Stimulated activated naive CD8-positive, alpha-beta T cell treated with anti-CD3 and anti-CD28 coated beads, Interleukin-15, Interleukin-2, amounts not matched to agents 100 ng/mL and 50 ng/mL, for 24 hours (primary cell): ENCODE measurements at regions not wholly inside any gene's neighbourhood (a gene's known extent, or its start where the extent isn't known, plus 50 kb on each side); places are given as distances from the start of the nearest gene placed in this dataset.

Experiments
- H3K27ac Mint-ChIP-seq: one replicate; pipeline ENCODE4 v1.8.0; 2021; ENCODE audit warnings: mild to moderate bottlenecking, mixed read lengths
- H3K27me3 Mint-ChIP-seq: one replicate; pipeline ENCODE4 v1.8.0; 2021; ENCODE audit warnings: mixed read lengths
- H3K36me3 Mint-ChIP-seq: one replicate; pipeline ENCODE4 v1.8.0; 2021; ENCODE audit warnings: low read depth, mixed read lengths
- H3K4me1 Mint-ChIP-seq: one replicate; pipeline ENCODE4 v1.8.0; 2021; ENCODE audit warnings: low read depth, mixed read lengths
- H3K4me3 Mint-ChIP-seq: one replicate; pipeline ENCODE4 v1.8.0; 2021; ENCODE audit warnings: mild to moderate bottlenecking, mixed read lengths
- H3K9me3 Mint-ChIP-seq: one replicate; pipeline ENCODE4 v1.8.0; 2021; ENCODE audit warnings: mixed read lengths

DNA sequence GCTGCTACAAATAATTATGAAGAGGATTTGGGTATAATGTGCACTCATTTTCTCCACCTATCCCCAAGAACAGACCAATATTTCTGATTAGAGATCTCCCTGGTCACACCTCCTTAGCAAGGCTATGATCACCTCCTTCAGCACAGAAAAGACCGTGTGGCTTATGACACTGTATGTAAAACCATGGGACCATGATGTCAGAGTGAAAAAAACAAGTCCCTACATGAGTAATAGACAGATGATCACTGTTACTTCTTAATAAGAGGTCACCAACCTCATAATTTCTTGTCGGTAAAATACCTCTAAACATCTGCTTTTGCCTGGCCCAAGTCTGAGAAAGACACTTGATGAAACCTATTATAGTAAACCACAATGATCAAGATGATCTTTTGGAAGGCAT lies 330.6 kb upstream of the F9 start:
- Mint-ChIP-seq H3K4me1 (peaks cover 3% of the 10 kb centered on the region), H3K4me3 (no peak overlapping the region), H3K27ac (no peak overlapping the region), H3K36me3 (no peaks in the 10 kb centered on the region), H3K9me3 (no peaks in the 10 kb centered on the region), H3K27me3 (peaks cover 46% of the 10 kb centered on the region)

DNA sequence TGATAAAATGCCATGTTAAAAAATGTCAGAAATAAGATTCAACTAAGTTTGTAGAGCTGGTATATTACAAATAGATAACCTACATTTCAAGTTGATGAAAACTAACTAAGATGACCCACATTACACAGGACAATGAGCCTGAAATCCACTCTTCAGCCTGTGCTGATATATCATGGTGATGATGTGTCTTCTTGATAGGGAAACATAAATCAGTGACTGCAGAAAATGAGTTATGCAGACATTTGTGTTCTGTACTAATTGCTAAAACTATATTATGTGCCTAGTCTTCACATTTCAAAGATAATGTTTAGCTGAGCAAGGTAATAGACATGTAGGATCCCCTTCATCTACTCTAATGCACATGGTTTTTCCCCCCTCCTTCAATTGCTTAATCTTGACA lies 331.6 kb upstream of the F9 start:
- H3K27ac Mint-ChIP-seq = no peak overlapping the region
- peaks cover 47% of the 10 kb centered on the region for H3K27me3 Mint-ChIP-seq
- peaks cover 4% of the 10 kb centered on the region for H3K4me1 Mint-ChIP-seq
- H3K36me3 Mint-ChIP-seq = no peaks in the 10 kb centered on the region
- H3K9me3 Mint-ChIP-seq = no peaks in the 10 kb centered on the region
- no peak overlapping the region for H3K4me3 Mint-ChIP-seq

DNA sequence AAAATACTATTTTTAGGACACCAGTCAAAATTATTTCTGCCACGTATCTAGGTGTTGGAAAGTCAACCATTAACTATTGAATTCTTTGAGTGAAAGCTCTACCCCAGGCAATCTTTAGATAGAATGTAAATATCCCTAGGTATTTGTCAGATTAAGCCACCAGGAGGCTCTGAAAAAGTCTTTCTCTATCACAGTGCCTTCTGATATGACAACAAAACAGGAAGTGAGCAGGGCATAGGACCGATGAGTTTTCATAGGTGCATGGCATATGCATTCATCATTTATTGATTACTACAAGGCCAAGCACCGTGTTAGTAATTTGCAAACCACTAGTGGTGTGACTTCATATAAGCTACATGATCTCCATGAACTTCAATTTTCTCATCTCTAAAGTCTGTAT lies 333.6 kb upstream of the F9 start:
- H3K9me3 Mint-ChIP-seq = no peaks in the 10 kb centered on the region
- H3K27ac Mint-ChIP-seq = no peak overlapping the region
- H3K4me1 Mint-ChIP-seq = peaks cover 4% of the 10 kb centered on the region
- H3K36me3 Mint-ChIP-seq = no peaks in the 10 kb centered on the region
- H3K27me3 Mint-ChIP-seq = peaks cover 42% of the 10 kb centered on the region
- H3K4me3 Mint-ChIP-seq = no peak overlapping the region

DNA sequence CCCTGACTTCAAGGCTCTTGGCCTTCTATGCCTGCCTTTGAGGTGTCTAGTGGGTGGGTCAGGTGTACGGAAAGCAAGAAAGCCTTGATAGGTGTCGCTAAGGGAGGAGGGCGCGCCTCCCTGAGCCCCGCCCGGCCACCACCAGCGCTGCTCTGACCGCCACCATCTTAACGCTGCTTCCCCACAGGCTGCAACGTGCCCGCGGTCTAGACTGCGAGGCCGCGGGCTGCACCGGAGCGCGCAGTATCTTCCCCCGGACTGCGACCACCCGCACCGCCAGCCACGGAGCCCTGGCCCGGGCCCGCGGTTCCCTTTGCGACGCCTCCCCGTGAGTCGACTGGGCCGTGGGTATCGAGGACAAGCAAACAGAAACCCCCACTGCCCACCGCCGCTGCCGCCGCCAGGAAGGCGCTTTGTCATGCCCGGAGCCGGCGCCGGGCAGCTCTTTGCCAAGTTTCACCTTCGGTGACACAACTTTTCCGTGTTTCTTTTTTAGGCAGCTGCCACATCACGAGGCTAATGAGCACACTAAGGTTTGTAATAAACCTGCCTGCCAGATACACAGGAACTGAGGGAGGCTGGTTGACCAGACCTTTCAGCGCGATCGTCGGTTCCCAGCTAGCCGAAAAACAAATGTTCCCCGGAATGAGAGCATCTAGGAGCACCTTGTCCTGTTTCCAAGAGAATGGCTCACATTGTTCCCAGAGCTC lies 335.8 kb upstream of the F9 start:
- Mint-ChIP-seq H3K27me3 (peaks cover 34% of the 10 kb centered on the region), H3K4me1 (peaks cover 4% of the 10 kb centered on the region), H3K9me3 (no peaks in the 10 kb centered on the region), H3K36me3 (no peaks in the 10 kb centered on the region), H3K4me3 (no peak overlapping the region), H3K27ac (no peak overlapping the region)

DNA sequence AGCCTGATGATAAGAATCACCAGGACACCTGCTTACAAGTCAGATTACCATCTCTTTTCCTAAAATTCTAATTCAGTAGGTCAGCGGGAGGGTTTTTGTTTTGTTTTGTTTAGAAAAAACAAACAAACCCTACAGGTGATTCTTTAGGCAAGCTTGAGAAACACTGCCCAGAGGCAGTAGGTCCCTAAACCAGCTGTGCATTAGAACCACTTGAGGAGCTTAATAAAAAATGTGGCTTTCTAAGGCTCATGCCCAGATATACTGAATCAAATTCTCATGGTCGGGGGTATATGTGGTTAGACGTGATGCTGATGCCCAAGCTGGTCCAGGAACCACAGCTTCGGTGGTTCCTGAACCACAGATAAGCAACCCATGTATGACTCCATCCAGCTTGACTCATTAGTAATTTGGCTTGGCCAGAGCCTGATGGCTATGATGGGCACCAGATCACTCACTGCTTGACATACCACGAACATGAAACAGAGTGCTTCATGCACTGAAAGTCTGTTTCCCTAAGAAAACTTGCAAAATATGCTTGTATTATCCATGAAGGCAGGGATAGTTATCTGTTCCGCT lies 338.1 kb upstream of the F9 start:
- Mint-ChIP-seq H3K4me1 (peaks cover 4% of the 10 kb centered on the region), H3K27ac (no peak overlapping the region), H3K9me3 (no peaks in the 10 kb centered on the region), H3K4me3 (no peak overlapping the region), H3K27me3 (peaks cover 24% of the 10 kb centered on the region), H3K36me3 (no peaks in the 10 kb centered on the region)

DNA sequence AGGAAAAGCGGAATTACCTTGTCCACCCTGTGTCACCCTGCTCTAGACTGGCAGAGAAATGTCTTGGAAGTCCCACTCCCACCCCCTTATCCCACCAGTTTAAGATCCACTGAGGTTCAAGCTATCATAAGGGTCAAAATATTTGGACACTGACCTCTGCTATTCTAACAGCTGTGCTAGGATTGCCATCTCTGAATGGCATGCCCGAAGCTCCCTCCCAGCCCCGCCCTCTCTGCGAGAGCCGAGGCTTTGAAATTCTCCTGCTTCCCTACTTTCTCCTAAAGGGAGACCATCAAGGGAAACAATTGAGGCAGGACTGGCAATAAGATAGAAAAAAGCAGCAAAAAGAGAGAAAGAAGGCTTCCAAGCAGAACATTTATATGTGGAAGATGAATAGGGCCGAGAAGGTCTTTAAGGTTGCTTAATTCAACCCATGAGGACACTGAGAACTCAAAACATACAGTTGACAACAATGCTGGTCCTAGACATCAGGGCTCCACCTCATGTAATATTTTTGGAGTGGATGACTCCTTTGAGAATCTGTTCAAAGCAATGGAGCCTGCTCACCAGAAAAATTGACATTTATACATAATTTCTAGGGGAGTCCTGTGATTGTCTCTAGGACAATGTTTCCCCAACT lies 338.7 kb upstream of the F9 start:
- peaks cover 20% of the 10 kb centered on the region for H3K27me3 Mint-ChIP-seq
- H3K27ac Mint-ChIP-seq = no peak overlapping the region
- no peaks in the 10 kb centered on the region for H3K36me3 Mint-ChIP-seq
- no peaks in the 10 kb centered on the region for H3K9me3 Mint-ChIP-seq
- H3K4me1 Mint-ChIP-seq = peaks cover 4% of the 10 kb centered on the region
- H3K4me3 Mint-ChIP-seq = no peak overlapping the region

DNA sequence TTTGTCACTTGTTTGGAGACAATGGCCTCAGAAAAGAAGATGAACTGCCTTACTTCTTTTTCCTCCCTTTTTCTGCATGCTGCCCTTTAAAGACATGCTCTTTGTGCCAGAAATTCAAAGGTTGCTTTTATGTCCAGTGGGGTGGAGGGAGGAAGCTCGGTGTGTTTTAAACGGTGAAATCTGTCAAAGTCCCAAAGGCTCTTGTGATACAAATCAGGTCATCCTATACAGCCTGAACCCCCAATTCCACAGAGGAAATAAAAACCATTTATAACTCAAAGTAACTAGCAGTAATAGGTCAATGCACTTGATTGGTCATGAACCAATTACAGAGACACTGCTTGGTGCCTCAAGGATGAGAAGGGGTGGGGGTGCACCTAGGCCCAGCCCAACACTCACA lies 339.3 kb upstream of the F9 start:
- H3K4me3 Mint-ChIP-seq = no peak overlapping the region
- H3K36me3 Mint-ChIP-seq = no peaks in the 10 kb centered on the region
- H3K27me3 Mint-ChIP-seq = peaks cover 16% of the 10 kb centered on the region
- H3K27ac Mint-ChIP-seq = no peak overlapping the region
- no peaks in the 10 kb centered on the region for H3K9me3 Mint-ChIP-seq
- peaks cover 4% of the 10 kb centered on the region for H3K4me1 Mint-ChIP-seq

DNA sequence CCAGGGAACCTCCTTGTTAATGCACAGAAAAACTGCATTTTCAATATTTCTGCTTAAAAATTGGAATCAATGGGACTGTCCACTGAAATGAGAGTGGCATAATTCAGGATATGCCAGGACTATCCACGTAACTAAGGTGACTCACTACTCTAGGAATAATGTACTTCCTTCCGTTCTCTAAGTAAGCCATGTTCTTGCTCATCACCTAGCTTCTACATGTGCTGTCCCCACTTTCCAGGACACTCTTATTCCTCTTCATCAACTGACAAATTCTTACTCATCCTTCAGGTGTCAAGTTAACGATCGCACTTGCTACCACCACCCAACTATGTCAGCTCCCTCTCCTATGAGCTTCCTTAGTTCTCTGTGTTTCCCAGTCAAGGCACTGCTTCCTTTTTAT lies 342.8 kb upstream of the F9 start:
- Mint-ChIP-seq H3K36me3 (no peaks in the 10 kb centered on the region), H3K4me3 (no peak overlapping the region), H3K27me3 (no peaks in the 10 kb centered on the region)

DNA sequence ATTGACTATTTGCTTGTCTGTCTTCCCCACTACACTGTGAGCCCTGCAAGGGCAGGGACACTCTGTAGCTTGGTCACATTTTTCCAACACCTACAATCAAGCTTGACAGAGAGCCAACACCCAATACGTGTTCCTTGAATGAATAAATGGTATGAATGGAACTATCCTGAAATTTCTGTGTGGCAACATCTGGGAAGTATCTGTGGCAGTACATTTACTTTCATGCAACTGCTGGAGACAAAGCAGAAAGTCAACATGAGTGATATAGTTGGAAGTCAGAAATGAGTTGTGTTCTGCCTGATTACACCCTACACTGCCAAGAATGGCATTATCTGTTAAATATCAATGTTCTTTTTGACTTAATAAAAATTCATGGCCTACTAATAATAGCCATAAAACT lies 343.5 kb upstream of the F9 start:
- Mint-ChIP-seq H3K4me1 (no peaks in the 10 kb centered on the region), H3K27me3 (no peaks in the 10 kb centered on the region), H3K27ac (no peak overlapping the region), H3K36me3 (no peaks in the 10 kb centered on the region), H3K4me3 (no peak overlapping the region), H3K9me3 (no peaks in the 10 kb centered on the region)

More for the DNA sequence above, 342.8 kb upstream of the F9 start:
- Mint-ChIP-seq H3K4me1 (no peaks in the 10 kb centered on the region), H3K9me3 (no peaks in the 10 kb centered on the region), H3K27ac (no peak overlapping the region)

DNA sequence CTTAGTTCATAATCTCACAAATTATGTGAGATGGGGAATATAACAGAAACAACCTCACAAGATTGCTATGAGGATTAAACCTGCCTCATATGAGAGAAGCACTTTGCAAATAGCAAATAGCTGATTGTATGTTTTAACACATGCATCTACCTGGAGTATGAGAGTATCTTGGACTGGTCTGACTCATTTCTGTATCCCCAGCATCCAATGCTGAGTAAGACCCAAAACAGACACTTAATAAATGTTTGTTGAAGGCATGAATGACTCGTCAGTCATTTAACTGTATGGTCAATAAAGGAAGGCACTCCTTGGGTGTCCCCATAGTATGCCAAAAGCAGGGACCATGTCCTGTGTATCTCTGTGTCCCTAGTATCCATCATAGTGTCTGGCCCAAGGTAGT lies 350.9 kb upstream of the F9 start:
- H3K4me1 Mint-ChIP-seq = no peaks in the 10 kb centered on the region
- H3K27ac Mint-ChIP-seq = no peak overlapping the region
- no peaks in the 10 kb centered on the region for H3K36me3 Mint-ChIP-seq
- H3K27me3 Mint-ChIP-seq = no peaks in the 10 kb centered on the region
- no peaks in the 10 kb centered on the region for H3K9me3 Mint-ChIP-seq
- no peak overlapping the region for H3K4me3 Mint-ChIP-seq

DNA sequence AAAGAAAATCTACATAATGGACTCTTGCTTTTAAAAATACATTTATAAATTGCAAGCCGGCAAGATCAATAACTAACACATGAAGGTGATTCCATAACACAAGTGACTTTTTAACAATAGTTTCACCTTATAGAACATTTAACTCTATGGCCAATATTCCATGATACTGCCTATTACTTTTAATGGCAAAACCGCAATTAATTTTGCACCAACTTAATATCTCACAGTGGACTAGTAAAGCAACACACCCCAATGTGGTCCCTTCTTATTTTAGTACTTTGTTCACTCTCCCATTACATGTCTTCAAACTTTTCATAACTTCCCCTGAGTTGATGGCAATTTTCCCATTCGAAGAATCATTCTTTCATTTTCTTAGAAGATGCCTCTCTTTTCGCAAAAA lies 351.6 kb upstream of the F9 start:
- H3K36me3 Mint-ChIP-seq = no peaks in the 10 kb centered on the region
- no peaks in the 10 kb centered on the region for H3K4me1 Mint-ChIP-seq
- H3K9me3 Mint-ChIP-seq = no peaks in the 10 kb centered on the region
- H3K27ac Mint-ChIP-seq = no peak overlapping the region
- H3K4me3 Mint-ChIP-seq = no peak overlapping the region
- H3K27me3 Mint-ChIP-seq = no peaks in the 10 kb centered on the region

DNA sequence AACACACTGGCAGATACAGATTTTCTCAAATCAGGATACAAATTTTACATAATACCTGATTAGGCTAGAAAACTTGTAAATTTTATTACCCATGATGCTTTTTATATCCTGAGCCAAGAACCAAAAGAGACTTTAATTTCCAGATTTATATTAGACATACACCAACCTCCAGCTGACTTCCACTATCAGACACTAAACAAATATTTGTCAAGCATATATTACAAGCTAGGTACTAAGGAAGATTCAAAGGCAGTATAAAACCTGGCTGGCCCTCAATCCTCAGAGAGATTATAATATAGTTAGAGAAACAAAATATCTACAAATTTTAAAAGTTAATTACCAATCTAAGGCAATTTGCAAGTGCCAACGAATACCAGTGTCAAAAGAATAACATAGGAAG lies 357.8 kb upstream of the F9 start:
- no peaks in the 10 kb centered on the region for H3K9me3 Mint-ChIP-seq
- no peaks in the 10 kb centered on the region for H3K27me3 Mint-ChIP-seq
- no peaks in the 10 kb centered on the region for H3K36me3 Mint-ChIP-seq
- no peak overlapping the region for H3K27ac Mint-ChIP-seq
- H3K4me3 Mint-ChIP-seq = no peak overlapping the region
- no peaks in the 10 kb centered on the region for H3K4me1 Mint-ChIP-seq

DNA sequence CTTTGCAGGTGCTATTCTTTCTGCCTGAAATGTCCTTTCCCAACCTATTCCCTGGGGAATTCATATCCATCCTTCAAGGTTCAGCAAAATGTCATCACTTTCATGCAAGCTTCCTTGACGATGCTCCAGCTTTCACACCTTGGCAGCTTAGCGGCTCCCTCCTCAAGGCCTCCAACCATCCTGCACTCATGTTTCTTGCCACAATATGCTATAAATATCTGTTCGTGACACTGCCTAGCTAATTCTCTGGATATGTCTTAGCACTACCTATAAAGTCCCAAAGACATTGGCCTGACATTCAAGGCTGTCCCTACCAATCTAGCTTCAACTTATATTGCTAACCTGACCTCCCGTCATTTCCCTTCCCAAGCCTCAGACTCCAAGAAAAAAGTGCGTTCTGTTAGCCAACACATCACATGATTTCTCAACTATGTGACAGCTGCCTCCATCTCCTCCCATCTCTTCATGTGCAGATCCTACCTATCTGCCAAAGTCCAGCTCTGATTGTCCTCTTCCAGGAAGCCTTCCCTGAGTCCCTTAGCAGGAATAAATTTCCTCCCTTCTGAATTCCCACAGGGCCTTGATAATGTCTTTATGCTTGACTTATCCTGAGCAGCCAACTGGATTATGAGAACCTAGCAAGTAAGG lies 359.9 kb upstream of the F9 start:
- Mint-ChIP-seq H3K4me3 (no peak overlapping the region), H3K27me3 (no peaks in the 10 kb centered on the region), H3K27ac (no peak overlapping the region), H3K4me1 (no peaks in the 10 kb centered on the region), H3K9me3 (no peaks in the 10 kb centered on the region), H3K36me3 (no peaks in the 10 kb centered on the region)

DNA sequence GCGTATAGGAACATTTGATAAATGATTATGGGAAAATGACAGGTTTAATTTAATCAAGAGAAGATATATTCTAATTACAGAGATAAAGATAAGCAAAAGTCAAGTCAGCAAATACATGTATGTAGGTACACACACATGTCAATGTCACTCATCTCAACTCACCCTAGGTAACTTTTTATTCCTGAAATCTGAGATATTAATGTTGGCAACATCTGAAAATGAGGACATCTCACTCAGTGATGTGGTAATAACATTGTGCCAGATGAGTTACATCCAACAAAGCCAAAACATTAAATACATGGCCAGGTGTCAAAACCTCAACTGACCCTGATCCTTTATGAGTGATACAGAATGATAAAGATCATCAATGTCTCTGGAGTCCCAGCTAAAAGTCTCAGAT lies 363.3 kb upstream of the F9 start:
- Mint-ChIP-seq H3K27me3 (no peaks in the 10 kb centered on the region), H3K4me3 (no peak overlapping the region), H3K27ac (no peak overlapping the region), H3K4me1 (no peaks in the 10 kb centered on the region), H3K9me3 (no peaks in the 10 kb centered on the region), H3K36me3 (no peaks in the 10 kb centered on the region)

DNA sequence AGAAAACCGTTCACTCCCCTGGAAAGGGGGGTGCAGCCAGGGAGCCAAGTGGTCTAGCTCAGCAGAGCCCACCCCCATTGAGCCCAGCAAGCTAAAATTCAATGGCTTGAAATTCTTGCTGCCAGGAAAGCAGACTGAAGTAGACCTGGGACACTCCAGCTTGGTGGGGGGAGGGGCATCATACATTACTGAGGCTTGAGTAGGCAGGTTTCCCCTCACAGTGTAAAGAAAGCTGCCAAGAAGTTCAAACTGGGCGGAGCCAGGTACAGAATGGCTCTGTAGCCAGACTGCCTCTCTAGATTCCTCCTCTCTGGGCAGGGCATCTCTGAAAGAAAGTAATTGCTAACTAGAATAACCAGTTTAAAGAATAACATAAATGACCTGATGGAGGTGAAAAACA lies 372.3 kb upstream of the F9 start:
- Mint-ChIP-seq H3K4me3 (no peak overlapping the region), H3K4me1 (no peaks in the 10 kb centered on the region), H3K9me3 (no peaks in the 10 kb centered on the region), H3K36me3 (no peaks in the 10 kb centered on the region), H3K27ac (no peak overlapping the region), H3K27me3 (no peaks in the 10 kb centered on the region)
